Chondrocyte (in vitro differentiated cells): ENCODE measurements at regions not wholly inside any gene's neighbourhood (a gene's known extent, or its start where the extent isn't known, plus 50 kb on each side); places are given as distances from the start of the nearest gene placed in this dataset.

Experiments
- DNase-seq: peaks from one replicate; pipeline ENCODE4 v3.0.0; 2021; ENCODE audit warnings: mixed read lengths, low spot score
- H3K27ac Mint-ChIP-seq: one replicate; pipeline ENCODE4 v1.8.0; 2021; ENCODE audit warnings: mild to moderate bottlenecking, moderate library complexity, mixed read lengths; ENCODE audit not compliant: unreplicated experiment
- H3K27me3 Mint-ChIP-seq: 2 replicates; pipeline ENCODE4 v1.8.0; 2021; ENCODE audit warnings: low read depth, mixed read lengths
- H3K36me3 Mint-ChIP-seq: 2 replicates; pipeline ENCODE4 v1.8.0; 2021; ENCODE audit warnings: low read depth, mixed read lengths
- H3K4me1 Mint-ChIP-seq: 2 replicates; pipeline ENCODE4 v1.8.0; 2021; ENCODE audit warnings: low read depth, mild to moderate bottlenecking, mixed read lengths
- H3K4me3 Mint-ChIP-seq: one replicate; pipeline ENCODE4 v1.8.0; 2021; ENCODE audit warnings: mild to moderate bottlenecking, moderate library complexity, mixed read lengths; ENCODE audit not compliant: unreplicated experiment
- H3K9me3 Mint-ChIP-seq: 2 replicates; pipeline ENCODE4 v1.8.0; 2021; ENCODE audit warnings: low read depth, mixed read lengths
- CTCF ChIP-seq: fragments of 200-600 bp; sonication (generic); IDR thresholded peaks from 2 replicates; pipeline ENCODE4 v1.5.0; 2021; ENCODE audit warnings: antibody characterized with exemption, mild to moderate bottlenecking, moderate library complexity

GRCh38 chr16:9481747-9482730 is 390.6 kb downstream of the HAPSTR1 start:
- Mint-ChIP-seq H3K4me1 (no peaks in the 10 kb centered on the region), H3K9me3 (no peaks in the 10 kb centered on the region)
- no peak for TF ChIP-seq CTCF

GRCh38 chr16:9484426-9484825 is 393.0 kb downstream of the HAPSTR1 start:
- H3K4me1 Mint-ChIP-seq, result no peaks in the 10 kb centered on the region
- H3K9me3 Mint-ChIP-seq, result peaks cover 5% of the 10 kb centered on the region
- H3K27ac Mint-ChIP-seq, result no peak overlapping the region
- no peak for DNase-seq
- no peaks in the 10 kb centered on the region for H3K27me3 Mint-ChIP-seq
- no peak overlapping the region for H3K4me3 Mint-ChIP-seq
- TF ChIP-seq CTCF, result no peak
- no peaks in the 10 kb centered on the region for H3K36me3 Mint-ChIP-seq

More at GRCh38 chr16:9481747-9482730, 390.6 kb downstream of the HAPSTR1 start:
- no peaks in the 10 kb centered on the region for H3K27me3 Mint-ChIP-seq
- H3K27ac Mint-ChIP-seq, result no peak overlapping the region
- no peak overlapping the region for H3K4me3 Mint-ChIP-seq
- DNase-seq, result no peak
- H3K36me3 Mint-ChIP-seq, result no peaks in the 10 kb centered on the region

GRCh38 chr16:9484881-9485280 is 393.4 kb downstream of the HAPSTR1 start:
- no peak for TF ChIP-seq CTCF
- peaks cover 5% of the 10 kb centered on the region for H3K9me3 Mint-ChIP-seq
- DNase-seq, result no peak
- H3K27ac Mint-ChIP-seq, result no peak overlapping the region
- no peaks in the 10 kb centered on the region for H3K36me3 Mint-ChIP-seq
- H3K4me1 Mint-ChIP-seq, result no peaks in the 10 kb centered on the region
- H3K27me3 Mint-ChIP-seq, result no peaks in the 10 kb centered on the region
- H3K4me3 Mint-ChIP-seq, result no peak overlapping the region

GRCh38 chr16:9489835-9490467 is 398.5 kb downstream of the HAPSTR1 start:
- TF ChIP-seq CTCF, result no peak
- H3K27ac Mint-ChIP-seq, result no peak overlapping the region
- H3K9me3 Mint-ChIP-seq, result peaks cover 14% of the 10 kb centered on the region
- no peak overlapping the region for H3K4me3 Mint-ChIP-seq
- no peaks in the 10 kb centered on the region for H3K4me1 Mint-ChIP-seq
- H3K36me3 Mint-ChIP-seq, result no peaks in the 10 kb centered on the region
- H3K27me3 Mint-ChIP-seq, result no peaks in the 10 kb centered on the region
- DNase-seq, result no peak

GRCh38 chr16:9495824-9496223 is 404.4 kb downstream of the HAPSTR1 start:
- DNase-seq, result no peak
- H3K36me3 Mint-ChIP-seq, result no peaks in the 10 kb centered on the region
- H3K4me1 Mint-ChIP-seq, result no peaks in the 10 kb centered on the region
- peaks cover 8% of the 10 kb centered on the region for H3K9me3 Mint-ChIP-seq
- no peak overlapping the region for H3K27ac Mint-ChIP-seq
- H3K4me3 Mint-ChIP-seq, result no peak overlapping the region
- no peak for TF ChIP-seq CTCF
- no peaks in the 10 kb centered on the region for H3K27me3 Mint-ChIP-seq
